ENCODE measurements at regions not wholly inside any gene's neighbourhood (a gene's known extent, or its start where the extent isn't known, plus 50 kb on each side); places are given as distances from the start of the nearest gene placed in this dataset.

DNA sequence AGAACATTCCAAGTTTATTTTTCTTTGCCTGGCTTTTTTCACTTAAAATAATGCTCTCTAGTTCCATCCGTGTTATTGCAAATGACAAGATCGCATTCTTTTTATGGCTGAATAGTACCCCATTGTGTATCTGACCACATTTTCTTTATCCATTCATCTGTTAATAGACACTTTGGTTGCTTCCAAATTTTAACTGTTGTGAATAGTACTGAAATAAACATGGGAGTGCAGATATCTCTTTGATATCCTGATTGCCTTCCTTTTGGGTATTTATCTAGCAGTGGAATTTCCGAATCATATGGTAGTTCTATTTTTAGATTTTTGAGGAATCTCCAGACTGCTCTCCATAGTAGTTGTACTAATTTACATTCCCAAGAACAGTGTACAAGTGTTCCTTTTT lies 230.5 kb downstream of the FIGN start:
- ChIA-PET CTCF (no interaction called here), POLR2A (no interaction called here)
- DNase-seq (ENCODE audit: low read depth, low spot score): no peak
- no peak overlapping the region for H3K4me3 ChIP-seq (ENCODE audit: low read depth, low read length)
- TF ChIP-seq, protein P1, sequence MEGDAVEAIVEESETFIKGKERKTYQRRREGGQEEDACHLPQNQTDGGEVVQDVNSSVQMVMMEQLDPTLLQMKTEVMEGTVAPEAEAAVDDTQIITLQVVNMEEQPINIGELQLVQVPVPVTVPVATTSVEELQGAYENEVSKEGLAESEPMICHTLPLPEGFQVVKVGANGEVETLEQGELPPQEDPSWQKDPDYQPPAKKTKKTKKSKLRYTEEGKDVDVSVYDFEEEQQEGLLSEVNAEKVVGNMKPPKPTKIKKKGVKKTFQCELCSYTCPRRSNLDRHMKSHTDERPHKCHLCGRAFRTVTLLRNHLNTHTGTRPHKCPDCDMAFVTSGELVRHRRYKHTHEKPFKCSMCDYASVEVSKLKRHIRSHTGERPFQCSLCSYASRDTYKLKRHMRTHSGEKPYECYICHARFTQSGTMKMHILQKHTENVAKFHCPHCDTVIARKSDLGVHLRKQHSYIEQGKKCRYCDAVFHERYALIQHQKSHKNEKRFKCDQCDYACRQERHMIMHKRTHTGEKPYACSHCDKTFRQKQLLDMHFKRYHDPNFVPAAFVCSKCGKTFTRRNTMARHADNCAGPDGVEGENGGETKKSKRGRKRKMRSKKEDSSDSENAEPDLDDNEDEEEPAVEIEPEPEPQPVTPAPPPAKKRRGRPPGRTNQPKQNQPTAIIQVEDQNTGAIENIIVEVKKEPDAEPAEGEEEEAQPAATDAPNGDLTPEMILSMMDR (IDR thresholded peaks at IDR 0.05; ENCODE audit: insufficient read depth, low read length, missing control alignments): no peak

GRCh38 chr2:163493359-163494298 lies 242.2 kb downstream of the FIGN start:
- no peak for DNase-seq (ENCODE audit: low read depth, low spot score)
- POLR2A ChIA-PET: no interaction called here
- CTCF ChIA-PET: no interaction called here
- H3K4me3 ChIP-seq (ENCODE audit: low read depth, low read length): no peak overlapping the region
- TF ChIP-seq, protein P1 (IDR thresholded peaks at IDR 0.05; ENCODE audit: insufficient read depth, low read length, missing control alignments): no peak

- POLR2A ChIA-PET: no interaction called here
- no peak for DNase-seq (ENCODE audit: low read depth, low spot score)
- H3K4me3 ChIP-seq (ENCODE audit: low read depth, low read length): no peak overlapping the region
- TF ChIP-seq, protein P1 (IDR thresholded peaks at IDR 0.05; ENCODE audit: insufficient read depth, low read length, missing control alignments): no peak
- CTCF ChIA-PET: no interaction called here
Observed at GRCh38 chr2:163491850-163492249, 244.0 kb downstream of the FIGN start.

- H3K4me3 ChIP-seq (ENCODE audit: low read depth, low read length): no peak overlapping the region
- POLR2A ChIA-PET: no interaction called here
- DNase-seq (ENCODE audit: low read depth, low spot score): no peak
- CTCF ChIA-PET: no interaction called here
- TF ChIP-seq, protein P1 (IDR thresholded peaks at IDR 0.05; ENCODE audit: insufficient read depth, low read length, missing control alignments): no peak
Observed at GRCh38 chr2:163490281-163490680, 245.5 kb downstream of the FIGN start.

DNA sequence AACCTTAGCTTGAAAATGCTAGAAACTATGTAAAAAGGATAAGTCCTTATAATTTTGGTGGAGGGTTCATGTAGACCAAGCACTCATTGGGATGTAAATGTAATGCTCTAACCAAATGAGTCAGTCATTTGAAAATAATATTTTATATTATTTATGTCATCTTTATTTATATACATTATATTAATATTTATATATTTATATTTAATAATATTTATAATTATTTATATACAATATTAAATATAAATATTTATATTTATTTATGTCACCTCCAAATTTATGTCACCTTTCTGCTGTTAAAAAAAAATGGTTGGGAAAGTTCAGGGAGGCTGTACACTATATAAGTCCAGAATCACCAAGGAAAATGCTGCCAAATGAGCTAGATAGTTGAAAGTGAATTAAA lies 254.3 kb downstream of the FIGN start:
- no peak for DNase-seq (ENCODE audit: low read depth, low spot score)
- CTCF ChIA-PET: no interaction called here
- TF ChIP-seq, protein P1 (IDR thresholded peaks at IDR 0.05; ENCODE audit: insufficient read depth, low read length, missing control alignments): no peak
- no peak overlapping the region for H3K4me3 ChIP-seq (ENCODE audit: low read depth, low read length)
- POLR2A ChIA-PET: no interaction called here

GRCh38 chr2:163479599-163479998 lies 256.2 kb downstream of the FIGN start:
- TF ChIP-seq, protein P1 (IDR thresholded peaks at IDR 0.05; ENCODE audit: insufficient read depth, low read length, missing control alignments): no peak
- H3K4me3 ChIP-seq (ENCODE audit: low read depth, low read length): no peak overlapping the region
- no peak for DNase-seq (ENCODE audit: low read depth, low spot score)
- POLR2A ChIA-PET: no interaction called here
- CTCF ChIA-PET: no interaction called here
